ENCODE measurements at regions not wholly inside any gene's neighbourhood (a gene's known extent, or its start where the extent isn't known, plus 50 kb on each side); places are given as distances from the start of the nearest gene placed in this dataset.

DNA sequence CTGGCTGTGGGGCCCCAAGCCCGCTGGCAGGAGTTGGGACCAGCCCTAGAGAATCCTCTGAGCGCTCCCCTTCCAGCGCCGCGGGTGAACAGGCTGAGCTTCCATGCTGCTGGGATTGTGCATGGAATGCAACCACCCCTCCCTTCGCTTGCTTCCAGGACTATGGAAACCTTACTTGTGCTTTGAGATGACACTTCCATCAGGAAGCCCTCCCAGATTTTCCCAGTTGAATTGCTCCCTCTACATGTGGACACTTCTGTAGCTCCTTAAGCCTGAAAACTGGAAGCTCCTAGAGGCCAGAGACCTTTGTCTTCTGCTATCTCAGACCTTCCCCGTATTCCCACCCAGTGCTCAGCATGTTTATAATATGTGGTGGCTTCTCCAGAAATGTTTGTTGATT is 213.2 kb upstream of the RPL38 start:
- in situ Hi-C loops (cut with HindIII; ENCODE audit: low pct_unique_long_range_greater_than_20kb, low sequenced_read_pairs), result no loop called here
- CTCF ChIA-PET, result interaction anchor here (0.5 kb wide), 1 partner anchor 302 kb away, joined by 5 read pairs; no protein-coding TSS in a partner anchor
- intact Hi-C loops (cut with micrococcal nuclease; ENCODE audit: unreplicated experiment), result loop anchor here (5.0 kb wide), 1 partner anchor 52 kb away; no protein-coding TSS in a partner anchor
- POLR2A ChIA-PET, result interaction anchor here (0.6 kb wide), 1 partner anchor 51 kb away, joined by 13 read pairs; no protein-coding TSS in a partner anchor
- no TSS peak for BruUV-seq (replicated peaks)
- TF ChIP-seq, protein P1, sequence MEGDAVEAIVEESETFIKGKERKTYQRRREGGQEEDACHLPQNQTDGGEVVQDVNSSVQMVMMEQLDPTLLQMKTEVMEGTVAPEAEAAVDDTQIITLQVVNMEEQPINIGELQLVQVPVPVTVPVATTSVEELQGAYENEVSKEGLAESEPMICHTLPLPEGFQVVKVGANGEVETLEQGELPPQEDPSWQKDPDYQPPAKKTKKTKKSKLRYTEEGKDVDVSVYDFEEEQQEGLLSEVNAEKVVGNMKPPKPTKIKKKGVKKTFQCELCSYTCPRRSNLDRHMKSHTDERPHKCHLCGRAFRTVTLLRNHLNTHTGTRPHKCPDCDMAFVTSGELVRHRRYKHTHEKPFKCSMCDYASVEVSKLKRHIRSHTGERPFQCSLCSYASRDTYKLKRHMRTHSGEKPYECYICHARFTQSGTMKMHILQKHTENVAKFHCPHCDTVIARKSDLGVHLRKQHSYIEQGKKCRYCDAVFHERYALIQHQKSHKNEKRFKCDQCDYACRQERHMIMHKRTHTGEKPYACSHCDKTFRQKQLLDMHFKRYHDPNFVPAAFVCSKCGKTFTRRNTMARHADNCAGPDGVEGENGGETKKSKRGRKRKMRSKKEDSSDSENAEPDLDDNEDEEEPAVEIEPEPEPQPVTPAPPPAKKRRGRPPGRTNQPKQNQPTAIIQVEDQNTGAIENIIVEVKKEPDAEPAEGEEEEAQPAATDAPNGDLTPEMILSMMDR (IDR thresholded peaks at IDR 0.05), result no peak
- no peak for TF ChIP-seq SIN3A (IDR thresholded peaks at IDR 0.05; ENCODE audit: borderline replicate concordance, insufficient read depth, low read depth, low read length)
- no peak for TF ChIP-seq POLR2AphosphoS5 (IDR thresholded peaks at IDR 0.05; ENCODE audit: low read depth, low read length)
- no peak for TF ChIP-seq TCF7L2 (IDR thresholded peaks at IDR 0.05; ENCODE audit: low read depth, low read length)
- TF ChIP-seq, protein P2, sequence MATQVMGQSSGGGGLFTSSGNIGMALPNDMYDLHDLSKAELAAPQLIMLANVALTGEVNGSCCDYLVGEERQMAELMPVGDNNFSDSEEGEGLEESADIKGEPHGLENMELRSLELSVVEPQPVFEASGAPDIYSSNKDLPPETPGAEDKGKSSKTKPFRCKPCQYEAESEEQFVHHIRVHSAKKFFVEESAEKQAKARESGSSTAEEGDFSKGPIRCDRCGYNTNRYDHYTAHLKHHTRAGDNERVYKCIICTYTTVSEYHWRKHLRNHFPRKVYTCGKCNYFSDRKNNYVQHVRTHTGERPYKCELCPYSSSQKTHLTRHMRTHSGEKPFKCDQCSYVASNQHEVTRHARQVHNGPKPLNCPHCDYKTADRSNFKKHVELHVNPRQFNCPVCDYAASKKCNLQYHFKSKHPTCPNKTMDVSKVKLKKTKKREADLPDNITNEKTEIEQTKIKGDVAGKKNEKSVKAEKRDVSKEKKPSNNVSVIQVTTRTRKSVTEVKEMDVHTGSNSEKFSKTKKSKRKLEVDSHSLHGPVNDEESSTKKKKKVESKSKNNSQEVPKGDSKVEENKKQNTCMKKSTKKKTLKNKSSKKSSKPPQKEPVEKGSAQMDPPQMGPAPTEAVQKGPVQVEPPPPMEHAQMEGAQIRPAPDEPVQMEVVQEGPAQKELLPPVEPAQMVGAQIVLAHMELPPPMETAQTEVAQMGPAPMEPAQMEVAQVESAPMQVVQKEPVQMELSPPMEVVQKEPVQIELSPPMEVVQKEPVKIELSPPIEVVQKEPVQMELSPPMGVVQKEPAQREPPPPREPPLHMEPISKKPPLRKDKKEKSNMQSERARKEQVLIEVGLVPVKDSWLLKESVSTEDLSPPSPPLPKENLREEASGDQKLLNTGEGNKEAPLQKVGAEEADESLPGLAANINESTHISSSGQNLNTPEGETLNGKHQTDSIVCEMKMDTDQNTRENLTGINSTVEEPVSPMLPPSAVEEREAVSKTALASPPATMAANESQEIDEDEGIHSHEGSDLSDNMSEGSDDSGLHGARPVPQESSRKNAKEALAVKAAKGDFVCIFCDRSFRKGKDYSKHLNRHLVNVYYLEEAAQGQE (IDR thresholded peaks at IDR 0.05; ENCODE audit: insufficient read depth in 1 of 2, low read depth in 2 of 2, low read length in 1 of 2), result no peak
- no peaks in the 10 kb centered on the region for H3K9me3 ChIP-seq (ENCODE audit: control insufficient read depth, insufficient read depth, low read depth, low read length)
- peaks cover 4% of the 10 kb centered on the region; the same call in 1 of the 2 replicates for H3K27me3 ChIP-seq (ENCODE audit: control insufficient read depth, insufficient read depth, low read length)
- H3K4me1 ChIP-seq (ENCODE audit: control insufficient read depth, insufficient read depth, low read length), result no peaks in the 10 kb centered on the region
- no peaks in the 10 kb centered on the region for H3K36me3 ChIP-seq (ENCODE audit: control insufficient read depth, insufficient read depth, low read length)
- no peak overlapping the region for H3K27ac ChIP-seq (ENCODE audit: low read length)
- no peak overlapping the region for H3K4me3 ChIP-seq (ENCODE audit: low read depth in 2 of 2, low read length in 2 of 2)
- DNase-seq (ENCODE audit: low read depth, low spot score) (no peak), ATAC-seq (no peak)

DNA sequence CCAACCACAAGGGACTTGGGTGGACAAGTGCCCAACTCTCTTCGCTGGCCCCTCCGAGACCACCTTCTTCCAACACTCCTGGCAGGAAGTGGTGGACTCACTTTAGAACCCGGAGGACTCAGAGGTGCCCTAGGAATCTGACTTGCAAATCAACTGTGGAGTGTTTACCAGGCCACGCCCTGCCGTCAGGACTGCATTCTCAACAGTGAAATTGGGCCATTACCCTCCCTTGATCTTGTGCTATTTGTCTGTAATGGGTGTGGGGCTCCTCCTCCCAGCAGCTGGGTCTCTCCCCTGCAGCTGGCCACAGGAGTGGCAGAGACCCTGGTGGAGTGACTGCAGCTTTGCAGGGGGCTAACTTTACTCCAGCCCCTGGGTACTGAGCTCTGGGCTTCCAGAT is 212.2 kb upstream of the RPL38 start:
- TF ChIP-seq, protein P2 (IDR thresholded peaks at IDR 0.05; ENCODE audit: insufficient read depth in 1 of 2, low read depth in 2 of 2, low read length in 1 of 2), result no peak
- TF ChIP-seq, protein P1 (IDR thresholded peaks at IDR 0.05), result no peak
- TF ChIP-seq SIN3A (IDR thresholded peaks at IDR 0.05; ENCODE audit: borderline replicate concordance, insufficient read depth, low read depth, low read length) (no peak), TCF7L2 (IDR thresholded peaks at IDR 0.05; ENCODE audit: low read depth, low read length) (no peak), POLR2AphosphoS5 (IDR thresholded peaks at IDR 0.05; ENCODE audit: low read depth, low read length) (no peak)
- H3K4me1 ChIP-seq (ENCODE audit: control insufficient read depth, insufficient read depth, low read length), result no peaks in the 10 kb centered on the region

More for the DNA sequence above, 212.2 kb upstream of the RPL38 start:
- H3K4me3 ChIP-seq (ENCODE audit: low read depth in 2 of 2, low read length in 2 of 2), result no peak overlapping the region
- POLR2A ChIA-PET, result no interaction called here
- H3K27ac ChIP-seq (ENCODE audit: low read length), result no peak overlapping the region
- BruUV-seq (replicated peaks), result no TSS peak
- CTCF ChIA-PET, result no interaction called here
- no peaks in the 10 kb centered on the region for H3K9me3 ChIP-seq (ENCODE audit: control insufficient read depth, insufficient read depth, low read depth, low read length)
- intact Hi-C loops (cut with micrococcal nuclease; ENCODE audit: unreplicated experiment) (loop anchor here (5.0 kb wide), 1 partner anchor 51 kb away; no protein-coding TSS in a partner anchor), in situ Hi-C loops (cut with HindIII; ENCODE audit: low pct_unique_long_range_greater_than_20kb, low sequenced_read_pairs) (no loop called here)
- peaks cover 4% of the 10 kb centered on the region; the same call in 1 of the 2 replicates for H3K27me3 ChIP-seq (ENCODE audit: control insufficient read depth, insufficient read depth, low read length)
- ATAC-seq (no peak), DNase-seq (ENCODE audit: low read depth, low spot score) (no peak)
- no peaks in the 10 kb centered on the region for H3K36me3 ChIP-seq (ENCODE audit: control insufficient read depth, insufficient read depth, low read length)

Data from Panc1 (cell line).